ENCODE measurements at regions not wholly inside any gene's neighbourhood (a gene's known extent, or its start where the extent isn't known, plus 50 kb on each side); places are given as distances from the start of the nearest gene placed in this dataset.

DNA sequence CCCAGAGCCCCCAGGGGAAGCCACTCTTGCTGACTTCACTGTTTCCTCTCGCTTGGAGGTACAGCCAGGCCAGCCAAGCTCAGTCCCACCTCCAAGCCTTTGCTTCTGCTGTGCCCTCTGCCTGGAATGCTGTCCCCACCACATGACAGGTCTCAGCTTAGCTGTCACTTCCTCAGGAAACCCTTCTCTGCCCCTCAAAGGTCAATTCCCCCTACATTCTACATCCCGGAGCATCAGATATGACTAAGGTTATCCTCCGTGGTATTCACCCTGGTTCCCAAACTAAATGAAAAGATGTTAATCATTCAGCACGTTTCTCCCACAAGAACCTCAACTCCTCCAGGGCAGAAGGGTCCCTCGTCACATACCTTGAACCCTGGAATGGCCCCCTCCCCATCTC lies 53.5 kb downstream of the PTPRS start:
- TF ChIP-seq, protein P1, sequence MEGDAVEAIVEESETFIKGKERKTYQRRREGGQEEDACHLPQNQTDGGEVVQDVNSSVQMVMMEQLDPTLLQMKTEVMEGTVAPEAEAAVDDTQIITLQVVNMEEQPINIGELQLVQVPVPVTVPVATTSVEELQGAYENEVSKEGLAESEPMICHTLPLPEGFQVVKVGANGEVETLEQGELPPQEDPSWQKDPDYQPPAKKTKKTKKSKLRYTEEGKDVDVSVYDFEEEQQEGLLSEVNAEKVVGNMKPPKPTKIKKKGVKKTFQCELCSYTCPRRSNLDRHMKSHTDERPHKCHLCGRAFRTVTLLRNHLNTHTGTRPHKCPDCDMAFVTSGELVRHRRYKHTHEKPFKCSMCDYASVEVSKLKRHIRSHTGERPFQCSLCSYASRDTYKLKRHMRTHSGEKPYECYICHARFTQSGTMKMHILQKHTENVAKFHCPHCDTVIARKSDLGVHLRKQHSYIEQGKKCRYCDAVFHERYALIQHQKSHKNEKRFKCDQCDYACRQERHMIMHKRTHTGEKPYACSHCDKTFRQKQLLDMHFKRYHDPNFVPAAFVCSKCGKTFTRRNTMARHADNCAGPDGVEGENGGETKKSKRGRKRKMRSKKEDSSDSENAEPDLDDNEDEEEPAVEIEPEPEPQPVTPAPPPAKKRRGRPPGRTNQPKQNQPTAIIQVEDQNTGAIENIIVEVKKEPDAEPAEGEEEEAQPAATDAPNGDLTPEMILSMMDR (IDR thresholded peaks at IDR 0.05): no peak
- TF ChIP-seq EZH2 (IDR thresholded peaks at IDR 0.05; ENCODE audit: borderline replicate concordance, insufficient read depth, low read depth, low read length, poor library complexity, severe bottlenecking): no peak
